ENCODE measurements at regions not wholly inside any gene's neighbourhood (a gene's known extent, or its start where the extent isn't known, plus 50 kb on each side); places are given as distances from the start of the nearest gene placed in this dataset.

DNA sequence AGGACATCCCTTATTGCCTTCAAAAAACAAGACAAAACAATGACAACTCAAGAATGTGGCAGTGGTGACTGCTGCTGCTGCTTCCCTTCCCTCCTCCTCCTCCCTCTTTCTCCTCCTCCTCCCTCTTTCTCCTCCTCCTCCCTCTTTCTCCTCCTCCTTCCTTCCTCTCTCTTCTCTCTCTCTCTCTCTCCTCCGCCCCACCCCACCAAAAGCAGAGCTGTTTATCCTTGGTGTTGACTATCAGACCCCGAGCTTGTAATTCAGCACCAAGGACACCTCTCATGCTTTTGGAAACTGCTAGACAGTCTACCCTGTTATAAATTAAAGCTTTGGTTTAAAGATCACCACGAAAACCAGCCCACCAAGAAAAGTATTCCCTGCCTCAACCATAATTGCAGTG lies 72.4 kb upstream of the IFNAR2 start:
- DNase-seq = no peak

GRCh38 chr21:33158654-33159053 lies 71.1 kb upstream of the IFNAR2 start:
- DNase-seq = no peak

GRCh38 chr21:33162436-33162951 lies 67.2 kb upstream of the IFNAR2 start:
- DNase-seq = no peak

DNA sequence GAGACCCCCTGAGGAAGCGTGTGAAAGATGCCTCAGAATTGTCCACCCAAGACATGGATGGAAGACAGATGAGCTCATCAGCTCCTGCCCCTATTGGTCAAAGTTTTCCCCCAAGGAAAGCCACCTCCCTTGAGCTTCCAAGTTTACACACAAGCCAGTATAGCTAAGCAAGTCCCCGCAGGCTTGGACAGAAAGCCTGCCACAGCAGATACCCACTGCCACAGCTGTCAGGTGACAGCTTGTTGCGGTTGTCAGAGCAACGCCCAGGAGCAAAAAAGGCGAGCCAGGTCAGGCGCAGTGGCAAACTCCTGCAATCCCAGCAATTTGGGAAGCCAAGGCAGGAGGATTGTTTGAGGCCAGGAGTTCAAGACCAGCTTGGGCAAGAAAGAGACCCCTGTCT lies 60.9 kb upstream of the IFNAR2 start:
- no peak for DNase-seq

DNA sequence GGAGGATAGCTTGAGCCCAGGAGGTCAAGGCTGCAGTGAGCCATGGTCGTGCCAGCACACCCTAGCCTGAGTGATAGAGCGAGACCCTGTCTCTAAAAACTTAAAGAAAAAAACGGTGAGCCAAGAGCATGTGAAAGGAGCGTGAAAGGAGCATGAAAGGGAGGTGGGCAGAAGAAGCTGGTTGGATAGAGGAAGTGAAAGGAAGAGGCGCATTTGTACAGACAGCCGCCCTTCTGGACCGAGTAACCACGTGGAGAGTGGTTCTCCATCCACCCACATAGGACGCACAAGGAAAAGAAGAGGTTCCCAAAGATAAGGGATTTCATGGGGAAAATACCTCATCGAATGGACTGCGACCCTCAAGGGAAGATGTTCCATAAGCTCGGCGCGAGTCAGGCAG lies 60.4 kb upstream of the IFNAR2 start:
- no peak for DNase-seq

DNA sequence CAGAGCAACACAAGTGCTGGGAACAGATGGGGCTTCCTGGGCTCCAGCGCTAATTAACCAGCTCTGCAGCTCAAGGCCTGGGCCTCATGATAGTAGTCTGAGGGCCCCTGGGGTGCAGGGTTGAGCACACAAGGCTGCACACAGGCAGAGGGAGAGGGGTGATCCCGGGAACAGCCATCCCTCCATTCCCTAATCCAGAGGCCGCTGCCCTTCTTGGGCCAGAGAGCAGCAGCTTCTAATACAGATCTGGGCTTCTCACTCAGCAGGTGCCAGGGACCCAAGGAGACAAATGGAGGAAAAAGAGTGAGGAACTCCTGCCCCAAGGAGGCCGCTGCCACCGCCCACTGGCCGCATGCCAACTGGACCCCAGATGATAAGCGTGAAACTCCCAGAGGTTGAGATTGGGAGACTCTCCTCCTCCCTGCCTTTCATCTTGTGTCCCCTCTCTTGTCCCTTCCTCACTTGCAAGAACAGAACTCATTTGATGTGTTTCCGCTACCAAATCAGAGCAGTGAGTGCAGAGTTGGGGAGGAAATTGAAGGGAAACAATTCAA lies 58.0 kb upstream of the IFNAR2 start:
- no peak for DNase-seq

DNA sequence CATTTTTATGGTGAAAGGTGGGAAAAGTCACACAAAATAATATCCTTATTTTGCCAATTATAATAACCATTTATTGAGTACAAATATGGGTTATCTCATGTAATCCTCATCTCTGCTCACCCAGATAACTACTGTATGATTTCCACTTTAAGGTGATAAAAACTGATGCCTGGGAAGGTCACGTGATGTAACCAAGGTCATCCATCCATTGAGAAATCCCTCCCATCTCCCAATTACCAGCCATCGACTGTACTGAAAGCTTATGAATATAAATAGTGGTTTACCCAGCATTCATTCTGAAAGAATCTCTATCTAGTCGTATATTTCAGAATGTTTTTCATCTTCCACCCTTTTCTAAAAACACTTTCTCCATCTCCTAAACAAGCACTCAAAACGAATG lies 55.0 kb upstream of the IFNAR2 start:
- no peak for DNase-seq
